ENCODE measurements at regions not wholly inside any gene's neighbourhood (a gene's known extent, or its start where the extent isn't known, plus 50 kb on each side); places are given as distances from the start of the nearest gene placed in this dataset.

DNA sequence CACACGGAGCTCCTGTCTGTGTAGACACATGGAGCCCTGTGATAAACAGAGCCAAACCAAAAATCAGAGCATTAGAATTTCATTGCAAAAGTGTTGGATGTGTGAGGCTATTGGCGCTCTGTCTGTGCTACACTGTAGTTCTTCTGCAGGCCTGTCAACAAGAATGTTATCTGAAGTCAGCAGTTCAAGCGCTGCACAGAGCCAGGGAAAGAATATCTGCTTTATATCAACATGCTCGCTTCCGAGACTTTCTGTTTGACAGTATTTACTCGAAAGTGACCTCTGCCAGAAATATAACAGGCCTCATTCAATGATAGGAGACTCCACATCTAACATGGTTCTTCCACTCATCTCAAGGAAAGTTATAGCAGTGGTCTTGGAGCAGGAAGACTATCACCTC, 118.3 kb downstream of the CCER1 start:
- TF ChIP-seq, protein P1, sequence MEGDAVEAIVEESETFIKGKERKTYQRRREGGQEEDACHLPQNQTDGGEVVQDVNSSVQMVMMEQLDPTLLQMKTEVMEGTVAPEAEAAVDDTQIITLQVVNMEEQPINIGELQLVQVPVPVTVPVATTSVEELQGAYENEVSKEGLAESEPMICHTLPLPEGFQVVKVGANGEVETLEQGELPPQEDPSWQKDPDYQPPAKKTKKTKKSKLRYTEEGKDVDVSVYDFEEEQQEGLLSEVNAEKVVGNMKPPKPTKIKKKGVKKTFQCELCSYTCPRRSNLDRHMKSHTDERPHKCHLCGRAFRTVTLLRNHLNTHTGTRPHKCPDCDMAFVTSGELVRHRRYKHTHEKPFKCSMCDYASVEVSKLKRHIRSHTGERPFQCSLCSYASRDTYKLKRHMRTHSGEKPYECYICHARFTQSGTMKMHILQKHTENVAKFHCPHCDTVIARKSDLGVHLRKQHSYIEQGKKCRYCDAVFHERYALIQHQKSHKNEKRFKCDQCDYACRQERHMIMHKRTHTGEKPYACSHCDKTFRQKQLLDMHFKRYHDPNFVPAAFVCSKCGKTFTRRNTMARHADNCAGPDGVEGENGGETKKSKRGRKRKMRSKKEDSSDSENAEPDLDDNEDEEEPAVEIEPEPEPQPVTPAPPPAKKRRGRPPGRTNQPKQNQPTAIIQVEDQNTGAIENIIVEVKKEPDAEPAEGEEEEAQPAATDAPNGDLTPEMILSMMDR (IDR thresholded peaks at IDR 0.05; ENCODE audit: low read depth, low read length, poor library complexity, severe bottlenecking) = no peak
- no peak for TF ChIP-seq EZH2phosphoT487 (IDR thresholded peaks at IDR 0.05; ENCODE audit: borderline replicate concordance, low read length)
